ENCODE measurements at regions not wholly inside any gene's neighbourhood (a gene's known extent, or its start where the extent isn't known, plus 50 kb on each side); places are given as distances from the start of the nearest gene placed in this dataset.

- TF ChIP-seq CTCF (conservative IDR thresholded peaks at IDR 0.05) (no peak), EZH2 (IDR thresholded peaks at IDR 0.05; ENCODE audit: low read depth) (no peak)
These were observed 615.1 kb downstream of the TLE1 start for GRCh38 chr9:81074221-81074620.
